ENCODE measurements at regions not wholly inside any gene's neighbourhood (a gene's known extent, or its start where the extent isn't known, plus 50 kb on each side); places are given as distances from the start of the nearest gene placed in this dataset.
"Not testable (repeated sequence)": the region's sequence is repeated elsewhere in the genome, so short reads cannot be mapped to it uniquely, and the experiment has no call there.

GRCh38 chr1:70671006-70671405, 259.9 kb downstream of the CTH start:
- no peak for DNase-seq (ENCODE audit: low spot score)

DNA sequence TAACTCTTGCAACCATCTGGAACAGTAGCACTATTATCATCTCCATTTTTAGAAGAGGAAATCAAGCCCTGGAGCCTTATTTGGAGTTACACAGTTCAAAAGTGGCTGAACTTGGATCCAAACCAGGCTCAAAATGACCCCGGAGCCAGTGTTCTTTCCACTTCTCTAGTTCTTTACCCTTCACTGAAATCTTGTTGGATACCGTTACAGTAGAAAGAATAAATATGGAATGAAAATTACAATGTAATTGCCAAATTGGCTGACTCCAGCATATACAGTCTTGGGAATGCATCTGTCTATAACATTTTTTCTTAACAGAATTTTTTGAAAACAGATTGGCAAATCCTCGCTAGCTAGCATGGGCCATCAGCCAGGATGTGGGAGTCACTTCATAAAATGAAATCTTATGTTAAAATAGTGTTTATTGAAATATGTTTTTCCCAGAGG, 261.4 kb downstream of the CTH start:
- DNase-seq (ENCODE audit: low spot score): no peak

GRCh38 chr1:70674941-70675685, 264.0 kb downstream of the CTH start:
- no peak for DNase-seq (ENCODE audit: low spot score)

DNA sequence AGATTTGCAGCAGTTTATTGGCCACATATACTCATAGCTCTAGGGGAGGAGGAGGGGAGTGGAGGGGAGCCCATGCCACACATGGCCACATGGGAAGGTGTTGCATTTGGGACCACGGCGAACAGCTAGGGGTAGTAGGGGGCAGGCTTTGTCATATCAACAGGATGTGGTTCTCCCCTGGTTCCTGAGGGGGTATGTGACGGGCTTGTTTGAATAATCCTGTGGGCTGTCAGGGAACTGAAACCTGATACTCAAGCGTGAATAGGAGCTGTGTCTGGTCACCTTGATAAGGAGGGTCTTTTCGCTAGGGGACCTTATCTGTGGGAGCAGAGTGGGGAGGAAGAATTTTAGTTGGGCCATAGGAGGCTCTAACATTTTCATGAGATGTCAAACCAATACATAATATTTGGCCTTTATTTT, 264.7 kb downstream of the CTH start:
- DNase-seq (ENCODE audit: low spot score): no peak

GRCh38 chr1:70685300-70686286, 274.5 kb downstream of the CTH start:
- DNase-seq (ENCODE audit: low spot score): peak; percentile 75

GRCh38 chr1:70688580-70688979, 277.5 kb downstream of the CTH start:
- no peak for DNase-seq (ENCODE audit: low spot score)

GRCh38 chr1:70706381-70707037, 295.4 kb downstream of the CTH start:
- DNase-seq (ENCODE audit: low spot score): no peak

DNA sequence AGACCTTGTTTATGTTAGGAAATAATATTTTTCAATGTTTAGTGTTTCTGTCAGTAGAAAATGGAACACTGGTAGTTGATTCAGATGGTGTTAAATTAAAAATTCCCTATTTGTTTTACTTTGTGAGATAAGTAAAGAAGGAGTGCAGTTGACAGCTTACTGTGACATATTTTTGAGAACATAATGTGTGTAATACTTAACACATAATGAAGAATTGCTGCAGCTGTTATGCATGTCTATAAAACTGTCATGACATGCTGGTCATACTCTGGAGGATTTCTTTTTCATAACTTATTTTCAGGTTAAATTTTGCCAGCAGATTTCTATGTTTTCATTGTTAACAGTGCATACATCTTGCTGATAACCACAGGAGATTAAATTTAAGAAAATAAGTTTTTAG, 296.1 kb downstream of the CTH start:
- DNase-seq (ENCODE audit: low spot score): no peak

GRCh38 chr1:70714149-70714548, 303.1 kb downstream of the CTH start:
- no peak for DNase-seq (ENCODE audit: low spot score)

- no peak for DNase-seq (ENCODE audit: low spot score)
These were observed 306.1 kb downstream of the CTH start for GRCh38 chr1:70717211-70717610.

- no peak for DNase-seq (ENCODE audit: low spot score)
These were observed 306.6 kb downstream of the CTH start for GRCh38 chr1:70717656-70718055.

- DNase-seq (ENCODE audit: low spot score): no peak
These were observed 307.1 kb downstream of the CTH start for GRCh38 chr1:70718086-70718630.

GRCh38 chr1:70719154-70719553, 308.1 kb downstream of the CTH start:
- no peak for DNase-seq (ENCODE audit: low spot score)

DNA sequence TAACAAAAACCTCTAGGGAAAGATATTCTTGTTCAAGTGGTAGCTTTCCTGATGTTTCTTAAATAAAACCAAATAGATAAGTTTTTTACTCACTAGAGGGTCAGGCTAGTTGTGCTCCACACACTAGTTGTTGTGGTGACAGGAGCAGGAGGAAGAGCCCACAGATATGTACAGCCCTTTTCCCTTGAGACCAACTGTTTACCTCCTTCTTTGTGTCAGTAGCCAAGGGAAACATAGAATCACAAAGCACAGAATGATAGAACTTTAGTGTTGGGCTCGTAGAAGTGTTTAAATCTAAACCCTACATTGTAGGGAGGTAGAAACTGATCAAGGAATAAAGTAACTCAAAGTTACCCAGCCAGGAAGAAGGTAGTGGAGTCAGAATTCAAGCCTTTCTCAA, 309.0 kb downstream of the CTH start:
- no peak for DNase-seq (ENCODE audit: low spot score)

GRCh38 chr1:70720521-70720920, 309.5 kb downstream of the CTH start:
- no peak for DNase-seq (ENCODE audit: low spot score)

DNA sequence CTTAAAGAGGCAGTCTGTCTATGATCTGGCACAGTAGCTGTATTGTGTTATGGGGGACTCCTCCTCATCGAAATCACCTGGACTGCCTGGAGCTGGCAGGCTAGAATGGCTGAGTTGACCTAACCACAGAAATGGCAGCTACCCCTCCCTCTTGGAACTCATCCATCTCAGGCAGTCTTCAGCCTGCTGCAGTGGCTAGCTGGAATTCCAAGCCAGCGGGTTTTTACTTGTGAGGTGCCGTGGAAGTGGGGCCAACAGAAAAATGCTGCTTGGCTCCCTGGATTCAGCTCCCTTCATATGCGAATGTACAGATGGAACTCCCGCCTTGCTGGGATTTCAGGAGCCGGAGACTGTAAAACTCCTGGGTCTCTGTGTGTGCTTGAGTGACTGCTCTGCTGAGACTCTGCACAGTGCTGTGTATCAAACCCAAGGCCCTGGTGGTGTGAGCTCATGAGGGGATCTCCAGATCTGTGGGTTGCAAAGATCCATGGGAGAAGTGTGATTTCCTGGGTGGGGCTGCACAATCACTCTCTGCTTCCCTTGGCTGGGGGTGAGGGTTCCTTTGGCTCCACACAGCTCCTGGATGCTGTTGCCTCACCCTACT, 316.9 kb downstream of the CTH start:
- no peak for DNase-seq (ENCODE audit: low spot score)

DNA sequence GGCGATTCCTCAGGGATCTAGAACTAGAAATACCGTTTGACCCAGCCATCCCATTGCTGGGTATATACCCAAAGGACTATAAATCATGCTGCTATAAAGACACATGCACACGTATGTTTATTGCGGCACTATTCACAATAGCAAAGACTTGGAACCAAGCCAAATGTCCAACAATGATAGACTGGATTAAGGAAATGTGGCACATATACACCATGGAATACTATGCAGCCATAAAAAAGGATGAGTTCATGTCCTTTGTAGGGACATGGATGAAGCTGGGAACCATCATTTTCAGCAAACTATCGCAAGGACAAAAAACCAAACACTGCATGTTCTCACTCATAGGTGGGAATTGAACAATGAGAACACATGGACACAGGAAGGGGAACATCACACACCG, 311.1 kb downstream of the PTGER3 start:
- DNase-seq (ENCODE audit: low spot score): not testable (repeated sequence)

DNA sequence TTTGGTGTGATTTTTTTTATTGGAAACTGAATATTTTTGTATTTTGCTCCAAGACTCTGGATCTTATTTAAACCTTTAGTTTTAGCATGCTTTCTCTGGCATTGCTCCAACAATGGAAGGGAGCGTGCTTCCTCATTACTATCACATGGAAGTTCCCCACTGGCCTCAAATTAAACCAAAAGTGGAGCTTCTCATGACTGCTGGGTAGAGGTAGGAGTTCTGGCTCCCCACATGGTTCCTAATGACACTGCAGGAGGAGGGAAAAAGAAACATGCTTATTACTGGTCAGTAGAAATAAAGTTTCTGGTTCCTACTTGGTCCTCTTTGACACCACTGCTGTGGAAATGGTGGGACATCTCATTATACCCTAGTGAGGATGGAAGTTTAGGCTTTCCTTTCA, 310.5 kb downstream of the PTGER3 start:
- DNase-seq (ENCODE audit: low spot score): no peak

DNA sequence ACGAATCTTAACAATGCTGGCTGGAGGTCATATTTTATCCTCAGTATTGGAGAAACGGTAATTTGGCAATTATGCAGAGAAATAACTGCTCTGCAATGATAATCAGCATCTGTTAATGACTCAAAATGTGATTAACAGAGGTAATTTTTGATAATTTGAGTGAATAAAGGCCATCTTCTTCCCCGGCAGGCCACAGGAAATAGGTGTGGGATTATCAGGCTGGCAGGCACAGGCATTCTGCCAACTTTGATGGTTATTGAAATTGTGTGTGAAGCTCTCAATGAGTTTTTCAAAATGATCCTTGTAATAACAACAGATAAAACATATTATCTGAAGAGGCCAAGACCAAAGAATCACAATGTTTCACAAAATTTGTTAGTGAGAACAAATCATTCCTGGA, 309.0 kb downstream of the PTGER3 start:
- no peak for DNase-seq (ENCODE audit: low spot score)

GRCh38 chr1:70745199-70745598, 302.4 kb downstream of the PTGER3 start:
- no peak for DNase-seq (ENCODE audit: low spot score)

DNA sequence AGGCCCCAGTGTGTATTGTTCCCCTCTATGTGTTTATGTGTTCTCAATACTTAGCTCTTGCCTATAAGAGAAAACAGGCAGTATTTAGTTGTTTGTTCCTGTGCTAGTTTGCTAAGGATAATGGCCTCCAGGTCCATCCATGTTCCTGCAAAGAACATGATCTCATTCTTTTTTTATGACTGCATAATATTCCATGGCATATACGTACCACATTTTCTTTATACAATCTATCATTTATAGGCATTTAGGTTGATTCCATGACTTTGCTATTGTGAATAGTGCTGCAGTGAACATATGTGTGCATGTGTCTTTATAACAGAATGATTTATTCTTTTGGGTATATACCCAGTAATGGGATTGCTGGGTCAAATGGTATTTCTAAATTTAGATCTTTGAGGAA, 301.6 kb downstream of the PTGER3 start:
- not testable (repeated sequence) for DNase-seq (ENCODE audit: low spot score)

DNA sequence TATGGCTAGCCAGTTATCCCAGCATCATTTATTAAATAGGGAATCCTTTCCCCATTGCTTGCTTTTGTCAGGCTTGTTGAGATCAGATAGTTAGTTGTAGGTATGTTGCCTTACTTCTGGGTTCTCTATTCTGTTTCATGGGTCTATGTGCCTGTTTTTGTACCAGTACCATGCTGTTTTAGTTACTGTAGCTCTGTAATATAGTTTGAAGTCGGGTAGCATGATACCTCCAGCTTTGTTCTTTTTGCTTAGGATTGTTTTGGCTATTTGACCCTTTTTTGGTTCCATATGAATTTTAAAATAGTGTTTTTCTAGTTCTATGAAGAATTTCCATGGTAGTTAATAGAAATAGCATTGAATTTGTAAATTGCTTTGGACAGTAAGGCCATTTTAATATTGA, 300.5 kb downstream of the PTGER3 start:
- not testable (repeated sequence) for DNase-seq (ENCODE audit: low spot score)

Data from mucosa of gallbladder (tissue), 1 donor.